Omental fat pad (tissue), 3 donors: ENCODE measurements at regions not wholly inside any gene's neighbourhood (a gene's known extent, or its start where the extent isn't known, plus 50 kb on each side); places are given as distances from the start of the nearest gene placed in this dataset.

ENCODE experiments used
- ATAC-seq: fragments of 150-250 bp; one replicate; pipeline ENCODE4 v1.9.1; 2016; ENCODE audit warnings: mild to moderate bottlenecking, moderate library complexity; ENCODE audit not compliant: low FRiP score
- DNase-seq: peaks from one replicate; pipeline ENCODE4 v3.0.0-alpha.2; 2019; ENCODE audit warnings: low spot score
- TF ChIP-seq, protein P1 (sequence below), 3 donors: fragments of 450-650 bp; IDR thresholded peaks; one replicate each; pipeline ENCODE4 v1.5.1; 2016 to 2017; ENCODE audit warnings: antibody characterized with exemption in 3 of 3, mild to moderate bottlenecking in 3 of 3, moderate library complexity in 2 of 3

GRCh38 chr3:89038869-89039268 is 68.6 kb upstream of the EPHA3 start:
- no peak for ATAC-seq
- DNase-seq = no peak
- TF ChIP-seq, protein P1, sequence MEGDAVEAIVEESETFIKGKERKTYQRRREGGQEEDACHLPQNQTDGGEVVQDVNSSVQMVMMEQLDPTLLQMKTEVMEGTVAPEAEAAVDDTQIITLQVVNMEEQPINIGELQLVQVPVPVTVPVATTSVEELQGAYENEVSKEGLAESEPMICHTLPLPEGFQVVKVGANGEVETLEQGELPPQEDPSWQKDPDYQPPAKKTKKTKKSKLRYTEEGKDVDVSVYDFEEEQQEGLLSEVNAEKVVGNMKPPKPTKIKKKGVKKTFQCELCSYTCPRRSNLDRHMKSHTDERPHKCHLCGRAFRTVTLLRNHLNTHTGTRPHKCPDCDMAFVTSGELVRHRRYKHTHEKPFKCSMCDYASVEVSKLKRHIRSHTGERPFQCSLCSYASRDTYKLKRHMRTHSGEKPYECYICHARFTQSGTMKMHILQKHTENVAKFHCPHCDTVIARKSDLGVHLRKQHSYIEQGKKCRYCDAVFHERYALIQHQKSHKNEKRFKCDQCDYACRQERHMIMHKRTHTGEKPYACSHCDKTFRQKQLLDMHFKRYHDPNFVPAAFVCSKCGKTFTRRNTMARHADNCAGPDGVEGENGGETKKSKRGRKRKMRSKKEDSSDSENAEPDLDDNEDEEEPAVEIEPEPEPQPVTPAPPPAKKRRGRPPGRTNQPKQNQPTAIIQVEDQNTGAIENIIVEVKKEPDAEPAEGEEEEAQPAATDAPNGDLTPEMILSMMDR (IDR thresholded peaks at IDR 0.05) = no peak

- DNase-seq (no peak), ATAC-seq (no peak)
- TF ChIP-seq, protein P1 (IDR thresholded peaks at IDR 0.05) = no peak
These were observed 65.1 kb upstream of the EPHA3 start for GRCh38 chr3:89042236-89042835.

GRCh38 chr3:89043406-89043932 is 64.0 kb upstream of the EPHA3 start:
- TF ChIP-seq, protein P1 (IDR thresholded peaks at IDR 0.05) = no peak
- DNase-seq = no peak
- ATAC-seq = no peak

DNA sequence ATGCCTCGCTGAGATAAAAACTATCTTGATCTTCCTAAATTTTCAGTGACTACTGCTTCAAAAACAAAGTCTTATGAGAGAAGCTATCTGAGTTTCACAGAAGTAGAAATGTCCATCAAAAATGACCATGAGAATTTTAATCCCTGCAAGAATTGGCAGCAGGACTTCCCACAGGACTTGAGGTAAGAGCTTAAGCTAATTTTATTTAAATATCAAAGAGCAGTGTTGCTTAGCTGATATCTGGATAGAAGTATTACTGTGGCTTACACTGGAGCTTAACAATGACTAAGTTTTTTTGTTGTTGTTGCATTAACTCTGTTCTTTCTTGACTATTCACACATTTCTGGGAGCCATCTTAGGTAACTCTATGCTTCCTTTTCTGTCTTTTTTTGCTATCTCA is 60.8 kb upstream of the EPHA3 start:
- TF ChIP-seq, protein P1 (IDR thresholded peaks at IDR 0.05) = no peak
- no peak for DNase-seq
- ATAC-seq = no peak

DNA sequence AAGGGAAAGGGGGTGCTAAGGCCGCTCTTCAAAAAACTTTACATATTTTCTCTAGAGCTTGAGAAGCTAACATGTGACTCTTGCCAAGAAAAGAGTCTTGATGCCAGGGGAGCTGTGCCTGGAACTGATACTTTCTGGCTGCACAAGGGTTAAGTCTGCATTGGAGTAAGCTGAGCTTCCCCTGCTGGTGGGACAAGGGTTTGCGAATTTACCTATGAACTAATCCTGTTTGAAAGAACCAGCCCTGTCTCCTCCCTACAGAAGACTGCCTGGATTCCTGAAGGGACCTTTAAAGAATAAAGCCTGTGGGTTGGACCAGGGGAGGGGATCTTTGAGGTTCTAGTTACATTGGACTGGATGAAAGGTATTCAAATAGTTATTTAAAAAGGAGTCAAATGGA is 58.3 kb upstream of the EPHA3 start:
- no peak for ATAC-seq
- no peak for DNase-seq
- TF ChIP-seq, protein P1 (IDR thresholded peaks at IDR 0.05) = no peak

DNA sequence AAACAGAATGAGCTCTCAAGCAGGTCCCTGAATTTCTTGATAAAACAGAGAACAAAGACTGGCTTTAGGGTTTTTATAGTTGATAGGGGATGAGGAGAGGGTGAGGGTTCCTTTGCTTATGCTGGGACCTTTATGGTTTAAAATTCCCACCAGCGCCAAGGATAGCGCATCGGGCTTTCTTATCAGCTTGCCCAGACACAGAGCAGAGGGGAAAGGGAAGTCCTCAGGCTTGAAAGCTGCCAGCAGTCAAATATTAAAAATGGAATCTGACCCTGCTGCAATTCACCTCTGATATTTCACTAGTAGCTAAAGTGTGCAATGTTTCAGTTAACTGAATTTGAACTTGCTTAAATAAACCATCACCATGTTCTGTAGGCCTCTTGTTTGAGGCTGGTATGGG is 55.0 kb upstream of the EPHA3 start:
- TF ChIP-seq, protein P1 (IDR thresholded peaks at IDR 0.05) = no peak
- ATAC-seq (no peak), DNase-seq (no peak)

GRCh38 chr3:89057398-89057797 is 50.0 kb upstream of the EPHA3 start:
- ATAC-seq (no peak), DNase-seq (no peak)
- TF ChIP-seq, protein P1 (IDR thresholded peaks at IDR 0.05) = no peak
